ENCODE measurements at regions not wholly inside any gene's neighbourhood (a gene's known extent, or its start where the extent isn't known, plus 50 kb on each side); places are given as distances from the start of the nearest gene placed in this dataset.

- Histone ChIP-seq H2AFZ (no peak overlapping the region), H3K79me2 (no peaks in the 10 kb centered on the region), H3K4me3 (ENCODE audit: low read depth, low read length) (no peak overlapping the region), H3K9ac (no peak overlapping the region), H3K4me1 (no peaks in the 10 kb centered on the region), H3K27me3 (ENCODE audit: control insufficient read depth, insufficient read depth, low read length) (no peaks in the 10 kb centered on the region), H3K4me2 (ENCODE audit: low read length) (no peak overlapping the region), H3K36me3 (ENCODE audit: control insufficient read depth, insufficient read depth, low read length) (no peaks in the 10 kb centered on the region), H3K9me3 (ENCODE audit: control insufficient read depth, low read length) (no peaks in the 10 kb centered on the region), H3K27ac (no peak overlapping the region)
- no peak for TF ChIP-seq CTCF (IDR thresholded peaks at IDR 0.05)
Measured at GRCh38 chr12:34097213-34097612, 74.9 kb downstream of the ALG10 start.

GRCh38 chr12:34105392-34105933 is 83.2 kb downstream of the ALG10 start:
- Histone ChIP-seq H2AFZ (no peak overlapping the region), H3K4me2 (ENCODE audit: low read length) (no peak overlapping the region), H3K36me3 (ENCODE audit: control insufficient read depth, insufficient read depth, low read length) (no peaks in the 10 kb centered on the region), H3K27me3 (ENCODE audit: control insufficient read depth, insufficient read depth, low read length) (no peaks in the 10 kb centered on the region), H3K4me1 (no peaks in the 10 kb centered on the region), H3K9ac (no peak overlapping the region), H3K79me2 (no peaks in the 10 kb centered on the region), H3K9me3 (ENCODE audit: control insufficient read depth, low read length) (no peaks in the 10 kb centered on the region), H3K27ac (no peak overlapping the region), H3K4me3 (ENCODE audit: low read depth, low read length) (no peak overlapping the region)
- TF ChIP-seq CTCF (IDR thresholded peaks at IDR 0.05), result no peak

- Histone ChIP-seq H3K79me2 (no peaks in the 10 kb centered on the region), H3K4me3 (ENCODE audit: low read depth, low read length) (no peak overlapping the region), H3K27ac (no peak overlapping the region), H3K4me2 (ENCODE audit: low read length) (no peak overlapping the region), H3K9me3 (ENCODE audit: control insufficient read depth, low read length) (no peaks in the 10 kb centered on the region), H3K27me3 (ENCODE audit: control insufficient read depth, insufficient read depth, low read length) (no peaks in the 10 kb centered on the region), H3K9ac (no peak overlapping the region), H2AFZ (no peak overlapping the region), H3K4me1 (no peaks in the 10 kb centered on the region), H3K36me3 (ENCODE audit: control insufficient read depth, insufficient read depth, low read length) (no peaks in the 10 kb centered on the region)
- no peak for TF ChIP-seq CTCF (IDR thresholded peaks at IDR 0.05)
Measured at GRCh38 chr12:34106172-34106571, 83.9 kb downstream of the ALG10 start.

GRCh38 chr12:34107016-34107415 is 84.7 kb downstream of the ALG10 start:
- no peak overlapping the region for H2AFZ ChIP-seq
- H3K4me2 ChIP-seq (ENCODE audit: low read length), result no peak overlapping the region
- no peaks in the 10 kb centered on the region for H3K4me1 ChIP-seq
- no peaks in the 10 kb centered on the region for H3K36me3 ChIP-seq (ENCODE audit: control insufficient read depth, insufficient read depth, low read length)
- no peak overlapping the region for H3K9ac ChIP-seq
- no peaks in the 10 kb centered on the region for H3K79me2 ChIP-seq
- no peak overlapping the region for H3K27ac ChIP-seq
- no peak for TF ChIP-seq CTCF (IDR thresholded peaks at IDR 0.05)
- no peaks in the 10 kb centered on the region for H3K9me3 ChIP-seq (ENCODE audit: control insufficient read depth, low read length)
- no peaks in the 10 kb centered on the region for H3K27me3 ChIP-seq (ENCODE audit: control insufficient read depth, insufficient read depth, low read length)
- H3K4me3 ChIP-seq (ENCODE audit: low read depth, low read length), result no peak overlapping the region

- H3K4me1 ChIP-seq, result no peaks in the 10 kb centered on the region
- no peaks in the 10 kb centered on the region for H3K27me3 ChIP-seq (ENCODE audit: control insufficient read depth, insufficient read depth, low read length)
- no peak overlapping the region for H3K4me3 ChIP-seq (ENCODE audit: low read depth, low read length)
- H3K36me3 ChIP-seq (ENCODE audit: control insufficient read depth, insufficient read depth, low read length), result no peaks in the 10 kb centered on the region
- H2AFZ ChIP-seq, result peak overlapping the region; percentile 65
- no peaks in the 10 kb centered on the region for H3K79me2 ChIP-seq
- H3K4me2 ChIP-seq (ENCODE audit: low read length), result peak overlapping the region; percentile 60
- no peaks in the 10 kb centered on the region for H3K9me3 ChIP-seq (ENCODE audit: control insufficient read depth, low read length)
- no peak overlapping the region for H3K27ac ChIP-seq
- no peak for TF ChIP-seq CTCF (IDR thresholded peaks at IDR 0.05)
- no peak overlapping the region for H3K9ac ChIP-seq
Measured at GRCh38 chr12:34107781-34108404, 85.6 kb downstream of the ALG10 start.

Measured in parathyroid adenoma (tissue), 2 donors.